NCI-H345 treated with DMSO at 0.1 percent for 48 hours (cell line): ENCODE measurements at regions not wholly inside any gene's neighbourhood (a gene's known extent, or its start where the extent isn't known, plus 50 kb on each side); places are given as distances from the start of the nearest gene placed in this dataset.

Source experiments
- DNase-seq: peaks from one replicate; lab custom pipeline; 2025; ENCODE audit not compliant: unreplicated experiment; lab: John Stamatoyannopoulos, UW

GRCh38 chr11:70644343-70645060 lies 246.2 kb downstream of the CTTN start:
- no peak for DNase-seq

- no peak for DNase-seq
Observed at GRCh38 chr11:70645537-70645936, 247.2 kb downstream of the CTTN start.

GRCh38 chr11:70646272-70647049 lies 248.1 kb downstream of the CTTN start:
- no peak for DNase-seq

DNA sequence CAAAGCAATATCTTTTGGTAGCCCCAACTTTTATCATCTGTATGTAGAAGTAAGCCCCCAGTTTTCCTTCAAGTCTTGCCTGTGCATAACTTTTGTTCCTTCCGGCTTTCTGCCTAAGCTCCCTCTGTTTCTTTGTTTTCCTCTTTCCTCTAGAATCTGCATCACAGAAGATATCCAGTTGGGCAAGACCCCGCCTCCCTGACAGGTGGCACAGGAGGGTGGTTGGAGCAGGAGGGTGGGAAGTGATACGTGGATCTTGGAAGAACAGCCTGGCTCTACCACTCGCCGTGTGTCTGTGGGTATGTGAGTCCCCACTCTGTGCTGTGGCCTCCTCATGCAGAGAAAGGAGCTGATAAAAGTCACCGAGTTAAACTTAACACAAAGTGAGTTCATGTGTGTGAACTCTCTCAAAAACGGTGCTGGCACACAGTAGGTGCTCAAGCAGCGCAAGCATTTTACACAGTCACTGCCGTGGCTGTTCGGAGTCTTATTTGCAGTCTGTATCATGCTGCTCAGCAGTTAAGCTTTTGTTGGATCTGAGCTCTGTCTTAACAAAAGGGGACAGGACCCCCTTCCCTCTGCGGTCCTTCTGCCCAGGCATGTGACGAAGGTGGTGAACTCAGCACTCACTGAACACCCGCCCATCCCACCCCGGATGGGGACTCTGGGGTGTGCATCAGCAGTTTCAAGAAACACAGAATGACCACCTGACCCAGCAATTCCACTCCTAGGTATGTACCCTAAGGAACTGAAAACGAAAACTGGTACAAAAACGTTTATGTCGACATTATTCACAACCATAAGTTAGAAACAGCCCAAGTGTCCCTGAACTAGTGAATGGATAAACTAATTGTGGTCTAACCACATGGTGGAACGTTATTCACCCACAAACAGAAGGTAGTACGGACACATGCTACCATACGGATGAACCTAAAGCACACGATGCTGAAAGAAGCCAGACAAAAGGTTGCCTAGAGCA lies 249.1 kb downstream of the CTTN start:
- DNase-seq = no peak

DNA sequence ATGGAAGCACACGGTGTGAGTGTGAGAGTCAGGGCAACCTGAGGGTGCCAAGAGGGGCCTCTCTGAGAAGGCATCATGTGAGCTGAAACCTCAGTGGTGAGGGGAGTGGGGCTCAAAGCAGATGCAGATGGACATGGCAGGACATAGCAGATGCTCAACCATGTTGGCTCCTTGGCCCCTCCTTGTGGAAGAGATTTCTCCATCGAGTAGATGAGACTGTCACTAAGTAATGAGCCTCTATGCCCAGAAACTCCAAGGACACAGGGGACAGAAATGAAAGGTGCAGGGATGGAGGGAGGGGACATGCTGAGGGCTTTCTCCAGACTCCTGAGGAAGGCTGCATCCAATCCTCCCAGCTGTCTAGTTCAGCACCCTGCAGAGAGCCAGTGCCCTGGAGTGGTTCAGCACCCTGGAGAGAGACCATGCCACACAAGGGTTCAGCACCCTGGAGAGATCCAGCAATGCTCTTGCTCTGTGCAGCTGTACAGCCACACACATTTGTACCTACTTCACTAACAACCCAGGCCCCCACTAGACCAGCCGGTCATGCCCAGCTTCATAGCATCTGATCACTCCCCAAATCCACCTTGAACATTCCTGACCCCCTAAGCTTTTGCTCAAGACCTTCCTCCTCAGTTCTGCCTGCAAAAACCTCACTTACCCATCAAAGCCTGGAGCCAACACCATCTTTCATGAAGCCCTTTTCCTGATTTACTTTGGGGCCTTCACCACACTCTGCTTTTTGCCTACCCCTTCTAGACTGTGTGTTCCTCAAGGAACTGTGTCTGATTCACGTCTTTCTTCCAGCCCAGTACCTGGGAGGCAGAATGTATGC lies 252.0 kb downstream of the CTTN start:
- no peak for DNase-seq

DNA sequence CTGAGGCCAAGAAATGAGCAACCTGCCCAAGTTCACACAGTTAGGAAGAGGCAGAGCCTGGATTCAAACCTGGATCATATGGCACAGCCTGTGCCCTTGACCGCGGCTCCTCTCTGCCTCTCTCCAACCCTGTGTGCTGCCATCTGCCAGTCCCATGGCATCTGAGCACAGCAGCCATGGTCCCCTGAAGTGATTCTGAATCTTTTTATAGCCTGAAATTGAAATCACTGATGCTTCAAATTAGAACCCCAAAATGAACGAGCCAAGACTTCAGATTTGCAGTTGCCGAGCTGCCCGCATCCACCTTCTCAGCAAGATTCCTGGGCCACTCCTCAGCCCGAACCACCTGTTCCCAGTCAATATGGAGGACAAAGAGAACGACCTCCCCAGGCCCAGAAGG lies 252.7 kb downstream of the CTTN start:
- no peak for DNase-seq

DNA sequence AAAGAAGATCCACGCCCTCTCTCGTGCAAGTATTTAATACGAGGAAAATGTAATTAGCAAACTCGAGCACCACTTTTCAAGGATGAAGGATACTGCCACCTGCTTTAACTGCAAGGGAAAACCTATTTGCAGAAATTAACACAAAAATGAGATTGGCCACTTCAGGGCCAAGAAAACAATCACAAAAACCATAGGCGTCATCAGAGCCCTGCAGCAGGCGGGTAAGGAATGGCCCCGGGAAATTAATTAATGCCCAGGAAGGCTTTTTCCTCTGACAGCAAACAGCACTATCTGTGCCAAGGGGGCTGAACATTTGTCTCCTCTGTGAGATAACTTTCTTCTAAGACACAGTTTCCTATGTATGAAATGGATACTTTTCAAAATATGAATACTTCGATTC lies 255.7 kb downstream of the CTTN start:
- no peak for DNase-seq

GRCh38 chr11:70655816-70656215 lies 257.5 kb downstream of the CTTN start:
- no peak for DNase-seq

DNA sequence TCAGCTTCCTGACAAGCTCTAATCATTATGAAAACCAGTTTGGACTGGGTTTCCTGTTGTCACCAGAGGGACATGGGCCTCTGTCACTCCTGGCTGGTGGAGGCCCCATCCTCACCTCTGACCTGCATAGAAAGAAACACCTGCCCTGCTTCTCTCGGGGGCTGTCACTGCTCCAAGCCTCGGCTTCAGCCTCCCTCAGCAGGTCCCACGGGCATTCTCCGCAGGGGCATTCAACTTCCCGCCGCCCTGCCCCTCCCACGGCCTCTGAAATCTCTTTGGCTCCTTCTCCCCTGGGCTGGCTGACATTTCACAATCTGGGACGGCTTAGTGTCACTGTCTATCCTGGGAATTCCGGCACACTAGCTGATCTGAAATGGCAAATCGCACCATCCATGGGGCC lies 257.9 kb downstream of the CTTN start:
- no peak for DNase-seq

DNA sequence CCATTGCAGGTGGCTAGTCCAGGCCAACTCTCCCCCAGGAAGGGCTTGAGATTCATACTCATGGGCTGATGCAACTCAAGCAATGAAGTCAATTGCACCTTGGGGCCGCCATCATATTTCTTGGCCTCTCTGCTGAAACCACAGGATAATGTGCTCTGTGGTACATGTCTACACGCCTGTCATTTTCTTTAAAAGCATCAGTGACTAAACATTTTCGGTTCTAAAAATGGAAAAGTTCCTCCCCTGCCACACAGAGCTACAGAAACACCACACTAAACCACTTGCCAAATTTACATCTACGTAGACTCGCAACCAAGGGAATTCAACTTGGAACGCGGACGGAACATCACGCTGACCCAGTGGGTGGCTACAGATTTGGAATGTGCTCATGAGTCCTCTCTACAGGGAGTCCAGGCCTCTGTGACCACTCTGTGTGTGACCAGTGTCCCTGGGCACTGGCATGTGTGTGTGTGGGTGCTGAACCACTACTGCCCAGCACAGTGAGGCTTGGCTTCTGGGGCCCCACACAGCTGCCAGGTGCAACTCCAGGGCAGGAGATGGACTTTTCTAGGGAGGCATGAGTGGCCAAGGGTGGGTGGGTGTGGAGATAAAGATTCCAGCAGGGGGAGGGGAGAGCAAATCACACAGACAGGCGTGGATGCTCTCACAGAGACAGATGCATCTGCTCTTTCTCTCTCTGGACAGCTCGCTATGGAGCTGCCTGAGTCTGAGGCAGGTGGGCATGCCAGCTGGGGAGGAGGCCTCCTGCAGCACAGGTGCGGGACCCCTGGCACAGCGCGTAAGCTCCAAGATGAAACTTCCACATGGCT lies 261.9 kb downstream of the CTTN start:
- DNase-seq = no peak

DNA sequence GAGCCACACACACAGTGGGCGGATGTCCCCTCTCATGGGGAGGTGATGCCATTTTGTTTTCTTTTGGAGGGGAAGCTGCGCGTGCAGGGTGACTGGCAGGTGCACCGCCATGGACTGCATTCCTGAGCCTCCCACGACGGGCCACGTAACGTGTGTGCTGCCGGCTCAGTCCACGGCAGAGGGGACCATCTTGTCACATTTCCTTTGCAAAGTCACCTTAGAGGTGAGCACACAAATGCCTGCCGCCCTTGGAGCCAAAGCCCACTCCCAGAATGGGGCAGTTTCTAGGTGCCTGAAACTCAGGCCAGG lies 262.5 kb downstream of the CTTN start:
- DNase-seq = no peak

DNA sequence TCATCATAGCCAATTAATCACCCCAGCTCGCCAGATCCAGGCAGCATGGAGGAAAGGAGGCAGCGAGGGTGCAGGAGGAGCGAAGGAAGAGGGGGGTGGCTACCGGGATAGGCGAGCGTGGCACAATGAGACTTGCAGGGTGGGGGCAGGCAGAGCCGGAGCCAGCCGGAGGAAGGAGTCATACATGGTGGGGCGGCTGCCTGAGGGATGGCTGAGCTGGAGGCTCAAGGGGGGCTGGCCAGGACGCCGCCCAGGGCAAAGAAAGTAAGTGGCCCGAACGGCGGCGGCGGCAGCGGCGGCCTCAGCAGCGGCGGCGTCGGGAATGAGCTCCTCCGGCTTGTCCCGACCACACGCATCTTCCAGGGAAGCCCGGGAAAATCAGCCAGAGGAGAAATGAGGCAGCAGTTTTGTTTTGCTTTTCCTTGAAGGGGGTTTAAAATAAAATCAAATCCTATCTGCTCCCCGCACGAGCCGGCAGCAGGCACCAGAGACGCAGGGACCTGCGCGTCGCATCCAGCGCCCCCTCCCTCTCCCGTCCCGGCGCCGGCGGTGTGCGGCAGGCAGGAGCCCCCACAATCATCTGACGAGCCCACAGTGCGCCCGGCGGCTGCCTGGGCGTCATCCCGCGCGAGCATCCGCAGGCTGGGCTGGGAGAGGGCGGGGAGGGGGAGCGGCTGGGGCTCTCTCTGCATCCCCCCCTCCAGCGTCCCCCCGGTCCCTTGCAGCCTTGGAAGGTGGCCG lies 263.6 kb downstream of the CTTN start:
- DNase-seq = no peak

DNA sequence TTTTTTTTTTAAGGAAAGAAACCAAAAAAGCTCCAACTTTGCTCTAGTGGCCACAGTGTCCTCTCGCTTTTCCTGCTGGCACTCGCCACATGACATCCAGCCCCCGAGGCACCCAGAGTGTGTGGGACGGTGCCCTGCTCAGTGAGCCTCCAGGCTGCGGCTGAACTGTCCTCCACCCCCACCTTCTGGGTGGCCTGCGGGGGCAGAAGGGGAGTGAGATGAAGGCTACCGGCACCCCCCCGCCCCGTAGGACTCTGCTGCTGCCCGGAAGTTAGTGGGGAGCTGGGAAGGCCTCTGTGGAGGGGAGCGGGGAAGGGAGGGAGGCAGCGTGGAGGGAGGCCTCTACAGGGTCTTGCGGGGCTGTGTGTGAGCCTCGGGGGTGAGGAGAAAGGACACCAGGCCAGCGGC lies 264.4 kb downstream of the CTTN start:
- no peak for DNase-seq

DNA sequence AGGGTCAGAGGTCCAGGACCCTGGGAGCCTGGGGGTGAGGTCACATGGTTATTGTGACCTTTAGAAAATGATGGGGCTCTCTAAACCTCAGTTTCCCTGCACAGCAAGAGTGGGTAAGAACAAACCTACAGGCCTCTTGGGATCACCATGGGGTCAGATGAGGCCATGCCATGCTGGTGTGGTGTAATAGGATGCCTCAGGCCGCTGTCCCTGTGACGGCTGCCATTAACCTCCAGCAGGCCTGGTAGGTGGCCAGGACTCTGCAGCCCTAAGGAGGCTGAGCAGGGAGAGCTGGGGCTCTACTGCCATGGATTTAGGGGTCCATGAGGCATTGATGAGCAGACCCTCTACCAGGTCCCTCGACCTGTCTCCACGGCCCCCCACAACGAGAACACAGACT lies 265.5 kb downstream of the CTTN start:
- DNase-seq = no peak

DNA sequence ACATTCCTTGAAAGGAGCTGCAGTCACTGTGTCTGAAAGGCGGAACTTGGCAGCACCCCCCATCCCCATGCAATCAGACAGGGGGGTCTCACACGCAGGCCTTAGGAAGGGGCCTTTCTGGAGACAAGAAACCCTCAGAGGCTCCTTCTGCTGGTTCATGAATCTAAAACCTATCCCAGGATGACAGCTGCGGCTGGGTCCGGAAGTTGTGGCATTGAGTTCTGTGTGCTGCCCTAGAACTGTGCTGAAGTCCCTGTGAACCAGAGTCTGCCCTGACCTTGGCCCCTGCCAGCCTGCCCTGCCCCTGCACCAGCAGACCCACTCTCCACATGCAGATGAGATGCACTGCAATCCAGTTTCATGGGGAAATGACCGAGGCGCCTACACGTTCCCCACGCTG lies 268.0 kb downstream of the CTTN start:
- DNase-seq = no peak

- no peak for DNase-seq
Observed at GRCh38 chr11:70667767-70668166, 269.4 kb downstream of the CTTN start.

DNA sequence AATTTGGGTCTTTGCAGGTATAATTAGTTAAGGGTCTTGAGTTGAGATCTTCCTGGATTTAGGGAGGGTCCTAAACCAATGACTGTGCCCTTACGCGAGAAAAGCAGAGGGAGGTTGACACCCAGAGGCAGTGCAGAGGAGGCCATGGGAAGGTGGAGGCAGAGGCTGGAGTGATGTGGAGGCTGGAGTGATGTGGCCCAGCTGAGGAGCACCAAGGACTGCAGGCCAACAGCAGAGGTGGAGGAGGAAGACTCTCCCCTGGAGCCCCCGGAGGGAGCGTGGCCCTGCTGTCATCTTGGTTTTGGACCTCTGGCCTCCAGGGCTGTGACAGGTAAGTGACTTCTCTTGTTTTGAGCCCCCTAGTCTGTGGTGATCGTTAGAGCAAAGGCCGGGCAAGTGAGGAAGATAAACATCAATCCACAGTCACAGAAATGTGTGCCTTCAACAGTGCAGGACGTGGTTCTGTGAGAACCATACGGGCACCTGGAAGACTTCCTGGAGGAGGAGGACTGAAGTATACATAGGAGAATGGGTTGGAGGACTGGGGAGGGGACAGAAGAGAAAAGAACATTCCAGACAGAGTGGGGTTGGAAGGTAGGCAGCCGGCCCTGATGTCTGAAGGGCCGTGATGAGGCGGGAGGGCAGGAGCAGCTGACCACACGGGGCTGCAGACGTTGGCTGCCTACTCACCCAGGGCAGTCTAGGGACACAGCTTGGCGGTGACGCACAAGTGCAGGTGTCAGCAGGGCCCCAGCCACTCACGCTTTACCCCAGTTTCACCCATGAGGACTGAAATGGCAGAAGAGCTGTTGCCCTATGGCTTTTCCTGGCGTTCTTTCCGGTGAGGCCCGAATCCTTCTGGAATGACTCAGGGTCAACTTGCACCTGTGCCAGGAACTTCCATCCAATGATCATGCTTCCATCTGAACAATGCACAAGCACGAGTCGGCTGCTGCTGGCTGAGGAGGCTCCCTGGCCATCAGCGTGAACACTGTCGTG lies 270.2 kb downstream of the CTTN start:
- no peak for DNase-seq

DNA sequence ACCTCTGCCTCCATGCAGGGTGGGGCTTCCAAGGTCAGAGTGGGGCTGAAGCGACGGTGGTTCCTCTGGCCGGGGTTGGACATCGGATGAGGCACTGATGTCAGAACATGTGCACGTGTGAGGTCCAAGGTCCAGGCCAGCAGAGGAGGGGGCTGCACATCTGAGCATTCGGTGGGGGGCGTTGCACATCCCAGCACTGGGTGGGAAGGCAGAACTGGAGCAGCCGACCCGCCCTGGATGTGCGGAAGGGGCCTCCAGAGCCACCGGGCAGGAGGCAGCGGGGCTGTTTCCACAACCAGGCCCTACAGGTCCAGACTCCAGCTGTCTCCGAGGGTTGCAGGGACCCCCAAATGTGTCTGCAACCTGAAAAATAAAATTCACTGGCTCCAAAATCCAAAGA lies 271.0 kb downstream of the CTTN start:
- no peak for DNase-seq
